ENCODE measurements at regions not wholly inside any gene's neighbourhood (a gene's known extent, or its start where the extent isn't known, plus 50 kb on each side); places are given as distances from the start of the nearest gene placed in this dataset.
"Not testable (repeated sequence)": the region's sequence is repeated elsewhere in the genome, so short reads cannot be mapped to it uniquely, and the experiment has no call there.

- no peak for ATAC-seq
- no peak overlapping the region for H3K4me3 Mint-ChIP-seq
- intact Hi-C loops (cut with micrococcal nuclease), result no loop called here
Observed at GRCh38 chr2:49858113-49858490, 703.8 kb upstream of the FSHR start.

GRCh38 chr2:49857371-49858112 lies 703.2 kb upstream of the FSHR start:
- intact Hi-C loops (cut with micrococcal nuclease), result no loop called here
- no peak overlapping the region for H3K27ac Mint-ChIP-seq
- no peaks in the 10 kb centered on the region for H3K9me3 ChIP-seq (ENCODE audit: control insufficient read depth, insufficient read depth, low read length)
- H3K4me3 Mint-ChIP-seq, result no peak overlapping the region
- H3K27ac ChIP-seq (ENCODE audit: low read length), result no peak overlapping the region
- no peaks in the 10 kb centered on the region for H3K36me3 Mint-ChIP-seq
- DNase-seq (no peak), ATAC-seq (no peak)
- 100% methylated on average over 2 of the region's 2 CpGs for WGBS (ENCODE audit: insufficient coverage)
- TF ChIP-seq CTCF (IDR thresholded peaks at IDR 0.05), result no peak
- peaks cover 2 to 12% of the 10 kb centered on the region in 2 donors for H3K9me3 Mint-ChIP-seq
- H3K27me3 Mint-ChIP-seq (ENCODE audit: low read depth in 2 of 2), result no peaks in the 10 kb centered on the region
- H3K4me3 ChIP-seq (ENCODE audit: low read length), result no peak overlapping the region
- H3K4me1 ChIP-seq (ENCODE audit: control insufficient read depth, insufficient read depth, low read length), result no peaks in the 10 kb centered on the region
- no peaks in the 10 kb centered on the region for H3K4me1 Mint-ChIP-seq
- H3K27me3 ChIP-seq (ENCODE audit: control insufficient read depth, insufficient read depth, low read length), result no peaks in the 10 kb centered on the region
- H3K36me3 ChIP-seq (ENCODE audit: control insufficient read depth, insufficient read depth, low read length), result no peaks in the 10 kb centered on the region

More at GRCh38 chr2:49858113-49858490, 703.8 kb upstream of the FSHR start:
- Mint-ChIP-seq H3K27me3 (ENCODE audit: low read depth in 2 of 2) (no peaks in the 10 kb centered on the region), H3K9me3 (peaks cover 2 to 11% of the 10 kb centered on the region in 2 donors), H3K4me1 (no peaks in the 10 kb centered on the region), H3K36me3 (no peaks in the 10 kb centered on the region), H3K27ac (no peak overlapping the region)
- TF ChIP-seq CTCF (IDR thresholded peaks at IDR 0.05), result no peak
- Histone ChIP-seq H3K27ac (ENCODE audit: low read length) (no peak overlapping the region), H3K4me1 (ENCODE audit: control insufficient read depth, insufficient read depth, low read length) (no peaks in the 10 kb centered on the region), H3K36me3 (ENCODE audit: control insufficient read depth, insufficient read depth, low read length) (no peaks in the 10 kb centered on the region), H3K4me3 (ENCODE audit: low read length) (no peak overlapping the region), H3K9me3 (ENCODE audit: control insufficient read depth, insufficient read depth, low read length) (no peaks in the 10 kb centered on the region), H3K27me3 (ENCODE audit: control insufficient read depth, insufficient read depth, low read length) (no peaks in the 10 kb centered on the region)
- 100% methylated on average over 3 of the region's 3 CpGs for WGBS (ENCODE audit: insufficient coverage)
- no peak for DNase-seq

GRCh38 chr2:49845671-49846070 lies 691.4 kb upstream of the FSHR start:
- no peaks in the 10 kb centered on the region for H3K27me3 ChIP-seq (ENCODE audit: control insufficient read depth, insufficient read depth, low read length)
- H3K27ac ChIP-seq (ENCODE audit: low read length), result no peak overlapping the region
- no peaks in the 10 kb centered on the region for H3K9me3 ChIP-seq (ENCODE audit: control insufficient read depth, insufficient read depth, low read length)
- WGBS (ENCODE audit: insufficient coverage), result 44% methylated on average over 4 of the region's 4 CpGs
- H3K4me3 ChIP-seq (ENCODE audit: low read length), result no peak overlapping the region
- no peaks in the 10 kb centered on the region for H3K36me3 ChIP-seq (ENCODE audit: control insufficient read depth, insufficient read depth, low read length)
- peaks cover 7 to 10% of the 10 kb centered on the region in 2 donors for H3K9me3 Mint-ChIP-seq
- no peak for ATAC-seq
- TF ChIP-seq CTCF (IDR thresholded peaks at IDR 0.05), result no peak
- intact Hi-C loops (cut with micrococcal nuclease), result no loop called here
- H3K36me3 Mint-ChIP-seq, result no peaks in the 10 kb centered on the region
- peaks cover 6 to 9% of the 10 kb centered on the region in 2 donors for H3K4me1 Mint-ChIP-seq
- H3K4me1 ChIP-seq (ENCODE audit: control insufficient read depth, insufficient read depth, low read length), result no peaks in the 10 kb centered on the region
- no peak overlapping the region for H3K4me3 Mint-ChIP-seq
- no peak overlapping the region for H3K27ac Mint-ChIP-seq
- DNase-seq, result no peak
- no peaks in the 10 kb centered on the region for H3K27me3 Mint-ChIP-seq (ENCODE audit: low read depth in 2 of 2)

- H3K27me3 ChIP-seq (ENCODE audit: control insufficient read depth, insufficient read depth, low read length), result no peaks in the 10 kb centered on the region
- no peak for DNase-seq
- Mint-ChIP-seq H3K9me3 (peaks cover 7 to 10% of the 10 kb centered on the region in 2 donors), H3K4me1 (peaks cover 6 to 9% of the 10 kb centered on the region in 2 donors), H3K27ac (no peak overlapping the region), H3K27me3 (ENCODE audit: low read depth in 2 of 2) (no peaks in the 10 kb centered on the region), H3K4me3 (no peak overlapping the region), H3K36me3 (no peaks in the 10 kb centered on the region)
- TF ChIP-seq CTCF (IDR thresholded peaks at IDR 0.05), result no peak
- no peaks in the 10 kb centered on the region for H3K9me3 ChIP-seq (ENCODE audit: control insufficient read depth, insufficient read depth, low read length)
- intact Hi-C loops (cut with micrococcal nuclease), result no loop called here
- no peaks in the 10 kb centered on the region for H3K36me3 ChIP-seq (ENCODE audit: control insufficient read depth, insufficient read depth, low read length)
- no peak for ATAC-seq
- no peak overlapping the region for H3K27ac ChIP-seq (ENCODE audit: low read length)
- H3K4me3 ChIP-seq (ENCODE audit: low read length), result no peak overlapping the region
- no peaks in the 10 kb centered on the region for H3K4me1 ChIP-seq (ENCODE audit: control insufficient read depth, insufficient read depth, low read length)
Observed at GRCh38 chr2:49845021-49845420, 690.7 kb upstream of the FSHR start.

GRCh38 chr2:49844113-49844512 lies 689.8 kb upstream of the FSHR start:
- H3K27me3 ChIP-seq (ENCODE audit: control insufficient read depth, insufficient read depth, low read length); H3K36me3 Mint-ChIP-seq; H3K4me3 ChIP-seq (ENCODE audit: low read length); ATAC-seq; H3K4me1 Mint-ChIP-seq; H3K4me3 Mint-ChIP-seq; H3K36me3 ChIP-seq (ENCODE audit: control insufficient read depth, insufficient read depth, low read length); H3K4me1 ChIP-seq (ENCODE audit: control insufficient read depth, insufficient read depth, low read length); H3K9me3 Mint-ChIP-seq; DNase-seq; H3K27me3 Mint-ChIP-seq (ENCODE audit: low read depth in 2 of 2); H3K9me3 ChIP-seq (ENCODE audit: control insufficient read depth, insufficient read depth, low read length); intact Hi-C loops (cut with micrococcal nuclease); H3K27ac Mint-ChIP-seq; H3K27ac ChIP-seq (ENCODE audit: low read length): not testable (repeated sequence)
- 94% methylated on average over 6 of the region's 6 CpGs for WGBS (ENCODE audit: insufficient coverage)

Measured in natural killer cell (primary cell).